ENCODE measurements at regions not wholly inside any gene's neighbourhood (a gene's known extent, or its start where the extent isn't known, plus 50 kb on each side); places are given as distances from the start of the nearest gene placed in this dataset.
"Not testable (repeated sequence)": the region's sequence is repeated elsewhere in the genome, so short reads cannot be mapped to it uniquely, and the experiment has no call there.

DNA sequence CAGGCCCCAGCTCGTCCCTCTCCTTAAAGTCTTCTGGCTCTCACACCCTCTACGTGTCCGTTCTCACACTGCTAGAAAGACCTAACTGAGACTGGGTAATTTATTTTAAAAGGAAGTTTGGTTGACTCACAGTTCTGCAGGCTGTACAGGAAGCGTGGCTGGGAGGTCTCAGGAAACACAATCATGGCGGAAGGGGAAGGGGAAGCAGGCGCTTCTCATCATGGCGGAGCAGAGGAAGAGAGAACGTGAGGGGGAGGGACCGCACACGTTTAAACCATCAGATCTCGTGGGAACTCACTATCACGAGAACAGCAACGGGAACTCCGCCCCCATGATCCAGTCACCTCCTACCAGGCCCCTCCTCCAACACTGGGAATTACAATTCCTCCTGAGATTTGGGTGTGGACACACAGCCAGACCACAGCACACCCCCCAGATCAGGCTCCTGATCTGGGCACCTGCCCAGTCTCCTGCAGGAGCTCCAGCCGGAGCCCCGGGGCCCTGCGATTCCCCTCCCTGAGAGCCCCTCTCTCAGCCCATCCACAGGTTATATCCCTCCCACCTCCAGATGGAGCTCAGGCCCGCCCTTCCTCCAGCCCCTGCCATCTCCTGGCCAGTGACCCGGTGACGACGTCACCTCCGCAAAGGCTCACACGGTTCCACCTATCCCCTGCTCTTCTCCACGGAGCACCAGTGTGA is 170.2 kb downstream of the BRD1 start:
- DNase-seq = peak; percentile 55

DNA sequence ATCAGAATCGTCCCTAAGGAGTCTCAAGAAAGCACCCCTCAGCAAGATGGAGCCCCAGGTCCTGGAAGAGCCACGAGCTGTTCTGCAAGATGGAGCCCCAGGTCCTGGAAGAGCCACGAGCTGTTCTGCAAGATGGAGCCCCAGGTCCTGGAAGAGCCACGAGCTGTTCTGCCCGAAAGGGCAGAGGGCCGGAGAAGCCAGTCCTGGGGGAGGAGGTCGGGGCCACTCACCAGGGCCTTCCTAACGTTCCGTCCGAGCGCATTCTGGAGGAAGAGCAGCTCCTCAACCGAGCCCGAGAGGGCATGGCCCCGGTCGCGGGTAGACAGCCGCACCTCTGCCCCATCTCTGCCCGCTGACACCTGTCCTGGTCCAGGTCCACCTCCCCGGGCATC is 170.8 kb downstream of the BRD1 start:
- not testable (repeated sequence) for DNase-seq

DNA sequence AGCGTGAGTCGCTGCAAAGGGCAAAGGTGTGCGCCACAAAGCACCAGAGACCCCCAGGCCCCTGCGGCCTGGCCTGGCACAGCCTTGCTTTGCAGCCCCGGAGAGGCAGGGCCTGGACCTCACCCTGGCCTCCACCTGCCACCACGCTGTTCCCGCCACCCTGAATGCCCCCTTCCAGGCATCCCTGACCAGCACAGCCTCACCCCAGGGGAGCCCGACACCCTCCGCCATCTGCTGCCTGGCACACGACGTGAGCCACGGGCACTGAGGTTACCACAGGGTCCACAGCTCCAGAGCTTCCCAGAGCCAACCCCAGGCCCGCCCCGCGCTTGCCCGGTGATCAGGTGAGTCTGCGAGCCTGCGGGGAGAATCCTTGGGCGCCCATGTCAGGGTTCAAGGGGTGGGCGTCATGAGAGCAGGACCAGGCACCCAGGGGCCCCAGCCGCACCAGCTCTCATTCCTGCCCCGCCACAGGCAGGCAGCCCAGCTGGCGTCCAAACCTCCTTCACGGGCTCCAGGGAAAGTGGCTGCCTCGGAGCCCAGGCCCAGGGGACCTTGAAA is 171.3 kb downstream of the BRD1 start:
- DNase-seq = no peak

DNA sequence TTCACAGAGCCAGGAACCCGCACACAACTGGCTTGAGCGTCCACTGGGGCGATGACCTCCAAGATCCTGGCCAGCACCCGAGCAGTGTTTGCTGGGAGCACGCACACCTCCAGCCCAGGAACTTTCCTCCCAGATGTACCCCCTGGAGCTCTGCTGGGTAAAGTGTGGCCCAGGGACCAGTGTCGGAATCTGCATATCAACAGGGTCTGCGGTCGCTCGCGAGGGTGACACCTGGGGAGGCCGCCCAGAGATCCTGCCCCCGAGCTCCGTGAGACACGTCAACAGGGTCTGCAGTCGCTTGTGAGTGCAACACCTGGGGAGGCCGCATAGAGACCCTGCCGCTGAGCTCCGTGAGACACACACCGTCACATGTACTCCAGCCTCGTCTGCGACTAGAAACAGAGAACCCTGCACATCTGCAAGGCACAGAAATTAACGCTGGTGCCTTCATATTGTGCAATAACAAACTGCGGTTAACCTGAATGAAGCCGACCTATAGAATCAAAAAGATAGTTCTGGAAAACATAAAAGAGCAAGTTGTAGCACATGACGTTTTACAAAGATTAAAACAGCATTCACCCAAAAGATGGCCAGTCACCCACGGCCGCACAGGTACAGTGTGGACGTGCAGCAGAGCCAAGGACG is 172.4 kb downstream of the BRD1 start:
- DNase-seq = no peak

DNA sequence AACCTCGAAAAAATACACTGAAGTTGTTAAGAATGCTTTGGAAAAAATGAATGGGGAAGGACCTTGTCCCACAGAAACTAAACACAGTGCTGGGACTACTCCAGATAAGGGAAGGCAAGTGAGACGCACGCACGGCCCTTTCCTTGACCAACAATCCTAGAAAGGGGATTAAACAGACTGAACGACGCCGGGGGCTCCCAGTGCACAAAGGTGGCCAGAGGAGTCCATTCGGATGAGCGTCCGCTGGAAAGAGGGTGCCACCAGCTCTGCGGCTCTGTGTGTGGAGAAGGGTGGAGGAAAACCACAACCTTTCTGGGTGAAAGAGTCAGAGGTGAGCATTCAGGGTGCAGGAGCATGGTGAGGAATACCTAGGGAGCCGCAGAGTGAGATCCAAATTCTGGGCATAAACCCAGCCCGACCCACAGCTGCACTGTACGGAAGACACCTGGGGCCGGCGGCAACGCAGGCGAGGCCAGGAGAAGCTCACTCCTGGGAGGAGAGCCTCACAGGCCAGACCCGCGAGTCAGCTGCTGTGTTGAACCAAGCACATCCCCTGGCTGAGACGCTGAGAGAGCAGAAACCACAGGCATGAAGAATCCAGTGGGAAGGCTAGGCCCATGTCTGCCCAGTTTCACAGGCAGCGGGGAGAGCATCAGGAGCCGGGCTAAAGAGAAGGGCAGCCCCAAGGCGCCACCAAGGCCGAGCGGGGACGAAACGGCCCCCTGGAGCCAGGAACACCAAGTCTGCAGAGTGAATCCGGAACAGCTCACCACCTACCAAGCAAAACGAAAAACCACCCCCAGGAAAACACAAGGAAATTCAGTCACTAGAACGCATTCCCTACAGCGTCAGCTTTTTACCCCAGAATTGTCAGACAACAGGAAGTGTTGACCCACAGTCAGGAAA is 177.1 kb downstream of the BRD1 start:
- no peak for DNase-seq

DNA sequence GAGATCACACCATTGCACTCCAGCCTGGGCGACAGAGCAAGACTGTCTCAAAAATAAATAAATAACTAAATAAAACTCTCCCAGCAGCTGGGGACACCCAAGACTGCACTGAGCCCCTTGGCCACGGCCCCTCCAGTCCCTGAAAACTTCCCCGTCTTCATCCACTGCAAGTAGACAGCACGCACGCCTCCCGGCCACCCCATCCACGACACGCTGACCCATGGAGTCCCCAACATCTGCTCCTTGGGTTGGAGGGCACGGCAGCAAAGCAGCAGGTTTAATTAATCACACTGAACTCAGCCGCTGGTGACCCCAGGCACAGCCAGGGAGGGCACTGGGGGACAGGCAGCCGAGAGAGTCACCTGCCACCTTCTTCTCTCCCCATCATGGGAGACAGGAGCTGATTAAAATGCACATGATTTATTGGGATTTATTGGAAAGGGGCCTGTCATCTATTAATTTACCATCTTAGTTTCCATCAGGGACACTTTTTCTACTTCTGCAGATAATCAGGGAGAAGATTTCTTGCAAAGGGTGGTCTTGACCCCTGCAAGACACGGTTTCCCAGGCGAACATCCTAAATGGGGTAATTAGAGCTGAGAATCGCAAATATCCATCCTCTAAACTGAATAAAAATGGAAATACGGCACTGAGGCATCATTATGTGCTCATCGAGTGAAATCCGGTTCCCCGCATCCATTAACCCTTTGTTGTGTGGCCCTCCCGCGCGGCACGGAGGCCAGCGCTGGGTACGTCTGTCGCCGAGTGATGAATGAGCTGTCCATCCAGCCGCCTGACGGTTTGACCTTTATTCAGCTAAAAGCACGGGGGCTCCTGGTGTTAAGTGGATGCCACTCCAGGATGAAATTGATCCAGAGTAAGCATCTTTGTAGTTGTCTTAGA is 178.3 kb downstream of the BRD1 start:
- no peak for DNase-seq

DNA sequence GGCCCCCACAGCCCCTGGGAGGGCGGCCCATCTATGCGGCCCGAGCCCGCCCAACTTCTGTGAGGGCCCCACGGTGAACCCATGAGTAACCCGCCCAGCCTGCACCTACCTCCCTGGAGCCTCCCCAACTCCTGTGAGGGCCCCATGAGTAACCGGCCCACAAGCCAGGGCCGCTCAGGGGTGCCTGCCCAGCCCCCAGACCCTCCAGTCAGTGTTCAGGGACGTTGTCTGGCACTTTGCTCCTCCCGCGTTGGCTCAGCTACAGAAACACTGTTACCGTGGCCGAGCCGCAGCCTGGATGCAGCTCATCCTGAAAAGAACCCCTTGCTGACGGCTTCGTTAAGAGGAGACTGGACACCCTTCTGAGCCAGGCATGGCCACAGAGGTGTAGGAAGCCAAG is 179.6 kb downstream of the BRD1 start:
- no peak for DNase-seq

DNA sequence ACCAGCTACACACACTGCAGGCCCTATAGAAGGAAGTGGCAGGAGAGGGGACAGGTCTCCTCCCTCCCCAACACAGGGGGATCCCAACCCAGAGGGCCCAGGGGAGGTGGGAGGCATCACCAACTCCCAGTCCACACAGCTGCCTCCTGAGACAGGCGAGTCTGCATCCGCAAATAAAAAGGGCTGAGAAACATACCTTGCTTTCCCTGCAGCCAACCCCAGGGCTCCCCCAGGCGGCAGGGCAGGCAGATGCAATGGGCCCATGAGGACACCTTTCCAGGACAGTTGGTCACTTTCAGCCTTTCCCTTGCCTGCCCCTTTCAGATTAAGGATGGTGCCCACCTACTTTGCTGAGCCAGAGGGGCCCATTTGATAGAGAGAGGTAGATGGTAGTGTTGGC is 180.0 kb downstream of the BRD1 start:
- DNase-seq = no peak

DNA sequence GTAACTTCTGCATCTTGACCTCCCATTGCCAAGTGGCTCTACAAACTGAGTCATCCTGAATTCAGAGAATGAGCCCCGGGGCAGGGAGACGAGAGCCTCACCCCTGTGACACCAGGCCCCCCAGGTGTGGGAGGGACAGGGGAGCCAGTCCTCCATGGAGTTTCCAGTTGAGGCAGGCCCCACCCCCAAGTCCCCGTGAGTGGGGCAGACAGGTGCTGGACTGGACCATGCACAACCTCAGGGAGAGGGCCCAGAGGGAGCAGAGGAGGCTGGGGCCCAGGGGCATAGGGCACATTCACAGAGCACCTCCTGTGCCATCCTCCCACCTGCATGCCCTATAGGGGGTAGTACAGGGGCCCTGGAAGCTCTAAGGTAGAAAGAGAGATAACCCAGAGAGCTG is 180.8 kb downstream of the BRD1 start:
- no peak for DNase-seq

DNA sequence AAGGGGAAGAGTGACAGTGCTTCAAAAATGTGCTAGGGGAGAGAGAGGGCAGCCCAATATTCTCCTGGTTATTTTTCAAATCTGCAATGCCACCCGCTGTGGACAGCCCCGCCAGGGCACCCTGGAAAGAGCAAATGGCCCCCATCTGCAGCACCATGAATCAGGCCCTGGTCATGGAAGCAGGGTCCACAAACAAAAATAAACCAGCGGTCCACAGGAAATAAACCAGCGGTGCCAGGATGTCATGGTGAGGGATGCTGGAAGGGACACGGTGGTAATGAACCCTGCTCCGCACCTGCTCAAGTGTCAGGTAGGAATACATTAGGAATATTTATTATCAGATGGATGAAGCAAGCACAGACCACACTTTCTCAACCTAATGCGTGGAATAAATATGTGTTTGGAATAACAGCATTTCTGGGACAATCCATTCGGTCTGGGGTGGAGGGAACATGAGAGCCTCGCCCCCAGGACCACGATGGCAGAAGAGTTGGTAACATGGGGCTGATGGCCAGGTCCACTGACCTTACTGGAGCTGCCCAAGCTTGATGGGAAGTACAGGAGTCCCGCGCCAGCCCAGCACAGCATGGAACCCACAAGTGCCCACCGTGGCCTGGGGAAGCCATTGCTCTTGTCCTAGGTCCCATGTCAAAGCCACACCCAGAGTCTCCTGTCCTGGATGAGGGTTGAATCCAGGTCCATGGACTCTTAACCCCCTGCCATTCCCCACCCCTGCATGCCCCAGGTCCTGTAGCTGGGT is 181.7 kb downstream of the BRD1 start:
- DNase-seq = no peak

DNA sequence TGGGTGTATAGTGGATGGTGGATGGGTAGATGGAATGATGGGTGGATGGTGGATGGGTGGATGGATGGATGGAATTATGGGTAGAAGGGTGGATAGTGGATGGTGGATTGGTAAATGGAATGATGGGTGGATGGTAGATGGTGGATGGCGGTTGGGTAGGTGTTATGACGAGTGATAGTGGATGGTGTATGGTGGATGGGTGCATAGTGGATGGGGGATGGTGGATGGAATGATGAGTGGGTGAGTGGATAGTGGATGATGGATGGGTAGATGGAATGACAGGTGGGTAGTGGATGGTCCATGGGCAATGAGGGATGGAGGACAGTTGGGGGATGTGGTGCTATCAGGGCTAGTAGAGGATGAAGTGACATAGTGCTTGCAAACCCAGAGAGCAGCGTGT is 182.4 kb downstream of the BRD1 start:
- DNase-seq = no peak

DNA sequence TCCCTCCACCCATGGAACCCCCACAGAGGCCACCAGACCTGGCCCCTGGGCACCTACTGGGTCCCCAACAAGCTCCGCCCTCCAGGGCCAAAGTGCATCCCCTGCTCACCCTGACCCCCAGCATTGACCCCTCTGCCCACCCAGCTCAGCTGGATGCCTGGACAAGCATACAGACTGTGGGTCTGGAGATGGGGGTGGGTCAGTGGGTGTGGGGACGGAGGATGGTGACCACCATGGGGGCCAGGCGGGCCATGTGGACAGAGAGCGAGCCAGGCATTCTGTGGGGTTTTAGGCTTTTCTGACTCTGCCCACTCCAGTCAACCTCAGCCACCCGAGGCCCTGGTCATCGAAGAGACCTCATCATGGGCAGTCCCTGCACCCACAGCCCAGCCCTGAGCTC is 183.7 kb downstream of the BRD1 start:
- DNase-seq = no peak

DNA sequence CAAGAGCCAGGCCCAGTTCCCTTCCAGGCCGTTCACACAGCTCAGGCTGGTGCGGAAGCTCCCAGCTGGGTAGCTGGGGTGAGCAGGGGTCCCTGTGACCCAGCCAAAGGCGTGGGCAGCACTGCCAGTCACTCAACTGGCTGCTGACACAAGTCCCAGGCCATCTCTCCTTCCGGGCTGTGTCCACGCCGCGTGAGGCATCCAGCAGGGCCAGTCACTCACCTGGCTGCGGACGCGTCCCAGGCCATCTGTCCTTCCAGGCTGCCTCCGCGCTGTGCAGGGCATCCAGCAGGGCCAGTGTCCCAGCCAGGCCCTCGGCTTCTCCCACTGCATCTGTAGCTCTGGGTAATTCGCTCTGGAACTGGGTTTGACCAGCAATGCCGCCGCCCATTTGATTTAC is 184.2 kb downstream of the BRD1 start:
- DNase-seq = no peak

DNA sequence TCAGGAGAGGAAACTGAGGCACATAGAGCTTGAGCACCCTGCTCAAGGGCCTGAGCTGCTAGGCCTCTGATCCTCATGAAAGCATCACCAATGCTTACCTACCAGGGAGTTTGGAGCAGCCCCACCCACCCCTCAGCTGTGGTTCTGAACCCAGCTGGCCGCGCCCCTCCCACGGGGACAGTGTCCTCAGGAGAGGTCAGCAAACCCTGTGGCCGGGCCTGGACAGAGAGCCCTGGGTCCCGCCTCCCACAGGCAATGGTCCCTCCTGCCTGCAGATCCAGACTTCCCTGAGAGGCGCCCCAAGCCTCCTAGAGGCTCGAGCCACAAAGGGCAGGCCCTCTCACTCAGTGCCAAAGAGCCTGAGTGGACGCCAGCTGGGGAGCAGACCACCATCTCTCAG is 184.9 kb downstream of the BRD1 start:
- no peak for DNase-seq

DNA sequence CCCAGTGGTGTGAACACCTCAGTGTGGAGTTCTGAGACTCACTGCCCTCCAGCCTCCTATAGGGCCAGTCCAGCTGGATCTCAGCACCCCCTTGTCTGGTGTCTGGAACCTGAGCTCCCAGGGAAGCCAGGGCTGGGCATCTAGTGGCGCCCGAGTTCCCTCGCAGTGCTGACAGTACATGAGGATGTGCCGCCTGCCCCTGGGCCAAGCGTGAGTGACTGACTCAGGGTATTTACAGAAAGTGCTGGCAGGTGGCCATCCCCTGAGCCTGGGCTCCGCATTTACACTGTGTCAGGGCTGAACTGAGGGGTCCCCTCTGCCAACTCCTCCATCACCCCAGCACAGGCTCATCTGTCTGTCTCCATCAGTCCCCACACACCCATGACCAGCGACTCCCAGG is 185.3 kb downstream of the BRD1 start:
- no peak for DNase-seq

DNA sequence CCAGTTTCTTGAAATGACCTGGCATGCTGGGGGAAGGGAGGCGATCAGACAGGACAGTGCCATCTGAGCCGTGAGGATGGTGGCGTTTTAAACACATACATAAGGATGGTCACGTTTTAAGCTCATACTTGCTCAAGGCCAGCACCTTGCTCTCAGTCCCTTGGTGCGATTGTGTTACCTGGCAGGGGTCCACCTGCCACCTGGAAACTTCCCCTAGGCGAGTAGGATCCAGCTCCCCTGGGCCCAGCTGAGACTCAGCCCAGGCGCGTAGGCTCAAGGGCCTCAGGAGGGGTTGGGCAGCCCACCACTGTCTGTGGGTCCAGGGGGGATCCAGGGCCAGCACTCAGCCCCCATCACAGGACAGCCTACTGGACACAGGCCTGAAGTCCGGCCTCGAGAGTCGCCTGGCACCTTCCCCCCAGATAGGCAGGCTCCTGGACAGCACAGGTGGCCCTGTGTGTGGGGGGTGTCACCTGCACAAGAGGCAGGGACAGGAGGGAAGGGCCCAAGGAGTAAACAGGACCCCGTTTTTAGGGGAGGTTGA is 185.8 kb downstream of the BRD1 start:
- DNase-seq = no peak

DNA sequence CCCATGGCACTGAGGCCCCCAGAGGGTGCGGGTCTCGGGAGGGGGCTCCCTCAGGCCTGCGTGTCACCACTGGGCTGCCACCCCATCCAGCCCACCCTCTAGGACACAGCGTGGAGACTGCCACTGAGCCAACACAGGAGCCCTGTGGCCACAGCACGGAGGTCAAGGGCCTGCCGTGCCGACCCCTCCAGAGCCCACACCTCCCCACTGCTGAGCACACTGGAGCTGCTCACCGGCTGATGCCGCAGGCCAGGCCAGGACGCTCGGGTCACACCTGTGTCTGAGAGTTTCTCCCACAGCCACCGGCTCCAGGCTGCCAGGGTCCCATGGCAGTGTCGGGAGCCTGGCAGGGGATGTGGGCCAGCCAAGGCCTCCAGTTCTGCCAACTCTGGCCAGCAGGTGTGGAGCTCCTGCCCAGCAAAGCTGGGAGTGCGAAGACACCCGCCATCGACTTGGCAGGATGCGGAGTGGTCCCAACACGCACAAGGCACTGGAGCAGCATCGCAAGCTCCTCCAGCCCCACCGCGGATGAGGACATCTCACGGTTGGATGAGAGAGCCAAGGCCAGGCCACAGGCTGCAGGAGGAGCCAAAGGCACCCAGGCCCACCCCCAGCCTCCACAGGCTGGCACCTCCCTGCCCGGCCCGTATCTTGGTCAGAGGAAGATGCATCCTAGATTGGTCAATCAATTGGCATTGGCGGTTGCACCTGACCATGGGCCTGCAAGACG is 187.1 kb downstream of the BRD1 start:
- DNase-seq = no peak

DNA sequence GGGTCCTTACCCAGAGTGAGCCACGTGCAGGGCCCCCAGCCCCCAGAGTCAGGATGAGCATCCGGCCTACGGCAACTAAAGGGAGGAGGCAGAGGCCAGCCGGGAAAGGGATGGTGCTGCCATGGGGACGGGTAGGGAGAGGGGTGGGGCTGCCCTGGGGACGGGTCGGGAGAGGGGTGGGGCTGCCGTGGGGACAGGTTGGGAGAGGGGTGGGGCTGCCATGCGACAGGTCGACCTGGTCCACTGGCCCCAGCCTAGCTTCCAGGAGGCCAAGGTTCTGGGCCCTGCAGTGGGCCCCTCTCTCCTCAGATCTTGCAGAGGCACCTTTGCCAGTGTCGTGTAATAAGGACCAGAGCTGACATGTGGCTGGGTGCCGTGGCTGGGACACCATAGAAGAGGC is 187.7 kb downstream of the BRD1 start:
- no peak for DNase-seq

DNA sequence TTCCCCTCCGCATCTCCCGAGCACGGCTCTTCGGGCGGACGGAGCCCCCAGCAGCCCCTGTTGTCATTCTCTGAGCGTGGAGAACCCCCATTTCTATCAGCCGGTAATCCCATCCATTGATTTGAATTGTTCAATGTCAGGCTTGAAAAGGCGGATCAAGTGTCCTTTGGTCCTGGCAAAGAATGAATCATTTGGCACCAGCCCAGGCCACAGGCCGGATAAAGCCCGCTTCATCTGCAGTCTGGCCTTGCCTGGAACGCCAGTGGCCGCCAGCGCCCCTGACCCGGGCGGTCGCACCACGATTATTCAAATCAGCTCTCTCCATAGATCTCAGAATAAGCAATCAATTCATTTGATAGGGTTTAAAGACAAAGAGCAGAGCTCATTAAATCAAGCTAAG is 188.9 kb downstream of the BRD1 start:
- no peak for DNase-seq

DNA sequence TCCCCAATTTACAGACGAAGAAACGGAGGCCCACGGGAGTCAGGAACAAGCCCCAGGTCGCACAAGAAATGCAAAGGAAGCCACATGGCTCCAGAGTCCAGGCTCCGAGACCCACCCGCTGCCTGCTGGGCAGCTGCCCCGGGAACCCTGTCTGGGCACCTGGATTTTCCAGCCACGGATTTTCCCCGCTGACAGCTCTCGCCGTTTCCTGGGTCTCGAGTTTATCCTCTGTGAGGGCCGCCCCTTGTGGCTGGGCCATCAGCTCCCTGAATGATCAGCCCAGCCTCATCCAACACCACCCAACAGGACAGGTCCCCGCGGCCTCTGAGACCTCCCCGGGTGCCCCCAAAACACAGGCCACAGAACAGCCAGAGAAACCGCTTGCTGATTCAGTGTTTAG is 189.7 kb downstream of the BRD1 start:
- no peak for DNase-seq

DNA sequence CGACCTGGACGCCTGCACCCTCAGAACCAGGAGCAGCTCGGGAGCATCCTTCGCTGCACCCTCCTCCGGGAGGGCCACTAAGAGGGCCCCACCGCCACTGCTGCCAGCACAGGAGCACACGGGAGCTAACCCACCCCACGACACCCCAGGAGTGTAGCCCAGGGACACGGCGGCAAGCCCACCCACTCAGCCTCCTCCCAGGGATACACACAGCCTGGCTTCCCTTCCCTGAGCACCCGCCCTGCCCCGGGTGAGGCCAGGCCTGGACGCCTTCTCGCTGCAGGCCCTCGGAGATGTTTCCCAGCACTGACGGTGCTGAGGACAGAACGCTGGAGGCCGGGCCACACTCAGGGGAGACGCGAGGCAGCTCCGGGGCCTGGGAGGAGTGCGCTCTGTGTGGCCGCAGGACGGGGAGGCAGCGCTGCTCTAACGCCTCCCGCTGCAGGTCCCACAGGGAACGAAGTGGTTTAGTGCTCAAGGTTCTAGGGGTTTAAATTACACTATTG is 190.4 kb downstream of the BRD1 start:
- DNase-seq = no peak

All from NCI-H1048 (cell line).